PC-3 (cell line): ENCODE measurements at regions not wholly inside any gene's neighbourhood (a gene's known extent, or its start where the extent isn't known, plus 50 kb on each side); places are given as distances from the start of the nearest gene placed in this dataset.

Source experiments
- ATAC-seq: fragments of 200-7000 bp; cut with Tn5 transposase; 2 replicates; pipeline ENCODE4 v1.9.1; 2020; ENCODE audit warnings: mild to moderate bottlenecking, moderate library complexity
- BruUV-seq: library from RNA; stranded (reverse); fragments of 400-500 nt; replicated peaks from 2 replicates; lab custom pipeline; 2021; lab: Mats Ljungman, UMichigan
- CTCF ChIA-PET: fragments of 300-600 bp; sonication (Branson Sonifier 250); formaldehyde crosslinking; loops from one replicate; lab custom pipeline; 2022; ENCODE audit warnings: antibody characterized with exemption; lab: Charles Lee
- POLR2A ChIA-PET: fragments of 300-600 bp; sonication (Branson Sonifier 250); formaldehyde crosslinking; loops from one replicate; lab custom pipeline; 2022; ENCODE audit warnings: antibody characterized with exemption; ENCODE audit not compliant: unreplicated experiment; lab: Charles Lee
- DNase-seq: peaks from one replicate; pipeline ENCODE4 v3.0.0-alpha.2; 2015
- H2AFZ ChIP-seq: fragments of 300-600 bp; sonication (generic); 2 replicates; pipeline ENCODE4 v1.6.0; 2016; ENCODE audit warnings: antibody characterized with exemption, low read length
- H3F3A ChIP-seq: fragments of 300-600 bp; sonication (generic); one replicate; pipeline ENCODE4 v1.6.0; 2017; ENCODE audit warnings: antibody characterized with exemption, low read length, control low read depth, mild to moderate bottlenecking; ENCODE audit not compliant: unreplicated experiment
- H3K27ac ChIP-seq: fragments of 300-600 bp; sonication (generic); 2 replicates; pipeline ENCODE4 v1.5.1; 2016; ENCODE audit warnings: mild to moderate bottlenecking, low read length
- H3K27me3 ChIP-seq: fragments of 300-600 bp; sonication (generic); 2 replicates; pipeline ENCODE4 v1.6.1; 2016; ENCODE audit warnings: low read length, mixed read lengths
- H3K36me3 ChIP-seq: fragments of 300-600 bp; sonication (generic); 2 replicates; pipeline ENCODE4 v1.6.1; 2016; ENCODE audit warnings: low read depth, mixed run types, low read length, mixed read lengths
- H3K4me1 ChIP-seq: fragments of 300-600 bp; sonication (generic); 2 replicates; pipeline ENCODE4 v1.5.1; 2016; ENCODE audit warnings: low read length; ENCODE audit not compliant: insufficient read depth
- H3K4me2 ChIP-seq: fragments of 300-600 bp; sonication (generic); 2 replicates; pipeline ENCODE4 v1.6.0; 2016; ENCODE audit warnings: low read length
- H3K4me3 ChIP-seq: fragments of 300-600 bp; sonication (generic); 2 replicates; pipeline ENCODE4 v1.5.1; 2016; ENCODE audit warnings: mild to moderate bottlenecking, low read length, mixed read lengths
- H3K79me2 ChIP-seq: fragments of 300-600 bp; sonication (generic); 2 replicates; pipeline ENCODE4 v1.6.1; 2017; ENCODE audit warnings: low read length, mixed read lengths
- H3K9ac ChIP-seq: fragments of 300-600 bp; sonication (generic); 2 replicates; pipeline ENCODE4 v1.6.0; 2016; ENCODE audit warnings: mild to moderate bottlenecking, low read length
- H3K9me2 ChIP-seq: fragments of 300-600 bp; sonication (generic); replicated peaks from 2 replicates; pipeline ENCODE4 v1.6.1; 2016; ENCODE audit warnings: mixed run types, low read length, mixed read lengths
- H3K9me3 ChIP-seq: fragments of 300-600 bp; sonication (generic); 2 replicates; pipeline ENCODE4 v1.6.1; 2016; ENCODE audit warnings: low read length, mixed read lengths
- H4K20me1 ChIP-seq: fragments of 300-600 bp; sonication (generic); 2 replicates; pipeline ENCODE4 v1.6.1; 2016; ENCODE audit warnings: low read length, mixed read lengths
- EZH2 ChIP-seq: fragments of 300-600 bp; sonication (generic); IDR thresholded peaks from one replicate; pipeline ENCODE4 v1.6.1; 2017; ENCODE audit warnings: antibody characterized with exemption, mild to moderate bottlenecking, low read length; ENCODE audit not compliant: unreplicated experiment
- EZH2phosphoT487 ChIP-seq: fragments of 300-600 bp; sonication (generic); IDR thresholded peaks from 2 replicates; pipeline ENCODE4 v1.6.1; 2018; ENCODE audit warnings: mild to moderate bottlenecking, antibody characterized with exemption, low read length, borderline replicate concordance
- intact Hi-C: fragments of 100-400 bp; cut with micrococcal nuclease; formaldehyde crosslinking; loops from 2 replicates; pipeline ENCODE4 v1.9.0; 2023
- TF ChIP-seq, protein P1 (sequence below): fragments of 300-600 bp; sonication (generic); conservative IDR thresholded peaks from 2 replicates; pipeline ENCODE4 v1.5.1; 2017; ENCODE audit warnings: antibody characterized with exemption, low read depth, mild to moderate bottlenecking, low read length

DNA sequence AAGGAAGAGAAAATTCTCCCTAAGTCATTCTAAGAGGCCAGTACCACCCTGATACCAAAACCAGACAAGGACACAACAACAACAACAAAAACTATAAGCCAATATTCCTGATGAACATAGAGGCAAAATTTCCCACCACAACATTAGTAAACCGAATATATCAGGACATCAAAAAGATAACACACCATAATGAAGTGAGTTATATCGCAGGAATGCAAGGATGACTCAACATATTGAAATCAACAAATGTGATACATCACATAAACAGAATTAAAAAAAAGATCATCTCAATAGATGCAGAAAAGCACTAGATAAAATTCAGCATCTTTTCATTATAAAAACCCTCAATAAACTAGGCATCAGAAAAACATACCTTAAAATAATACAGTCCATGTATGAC is 1844.4 kb upstream of the PCDH10 start:
- intact Hi-C loops = no loop called here
- DNase-seq (peak; percentile 23), ATAC-seq (no peak)
- Histone ChIP-seq H3K4me3 (no peak overlapping the region), H3K9me3 (no peaks in the 10 kb centered on the region), H3K27me3 (no peaks in the 10 kb centered on the region), H3K79me2 (no peaks in the 10 kb centered on the region), H3K27ac (no peak overlapping the region), H2AFZ (no peak overlapping the region), H3K9me2 (no peaks in the 10 kb centered on the region), H3F3A (no peaks in the 10 kb centered on the region), H3K4me2 (no peak overlapping the region), H3K9ac (no peak overlapping the region), H4K20me1 (no peaks in the 10 kb centered on the region), H3K4me1 (no peaks in the 10 kb centered on the region), H3K36me3 (no peaks in the 10 kb centered on the region)
- no TSS peak for BruUV-seq
- ChIA-PET CTCF (no interaction called here), POLR2A (no interaction called here)
- TF ChIP-seq EZH2 = no peak
- TF ChIP-seq EZH2phosphoT487 = no peak
- TF ChIP-seq, protein P1, sequence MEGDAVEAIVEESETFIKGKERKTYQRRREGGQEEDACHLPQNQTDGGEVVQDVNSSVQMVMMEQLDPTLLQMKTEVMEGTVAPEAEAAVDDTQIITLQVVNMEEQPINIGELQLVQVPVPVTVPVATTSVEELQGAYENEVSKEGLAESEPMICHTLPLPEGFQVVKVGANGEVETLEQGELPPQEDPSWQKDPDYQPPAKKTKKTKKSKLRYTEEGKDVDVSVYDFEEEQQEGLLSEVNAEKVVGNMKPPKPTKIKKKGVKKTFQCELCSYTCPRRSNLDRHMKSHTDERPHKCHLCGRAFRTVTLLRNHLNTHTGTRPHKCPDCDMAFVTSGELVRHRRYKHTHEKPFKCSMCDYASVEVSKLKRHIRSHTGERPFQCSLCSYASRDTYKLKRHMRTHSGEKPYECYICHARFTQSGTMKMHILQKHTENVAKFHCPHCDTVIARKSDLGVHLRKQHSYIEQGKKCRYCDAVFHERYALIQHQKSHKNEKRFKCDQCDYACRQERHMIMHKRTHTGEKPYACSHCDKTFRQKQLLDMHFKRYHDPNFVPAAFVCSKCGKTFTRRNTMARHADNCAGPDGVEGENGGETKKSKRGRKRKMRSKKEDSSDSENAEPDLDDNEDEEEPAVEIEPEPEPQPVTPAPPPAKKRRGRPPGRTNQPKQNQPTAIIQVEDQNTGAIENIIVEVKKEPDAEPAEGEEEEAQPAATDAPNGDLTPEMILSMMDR = no peak

DNA sequence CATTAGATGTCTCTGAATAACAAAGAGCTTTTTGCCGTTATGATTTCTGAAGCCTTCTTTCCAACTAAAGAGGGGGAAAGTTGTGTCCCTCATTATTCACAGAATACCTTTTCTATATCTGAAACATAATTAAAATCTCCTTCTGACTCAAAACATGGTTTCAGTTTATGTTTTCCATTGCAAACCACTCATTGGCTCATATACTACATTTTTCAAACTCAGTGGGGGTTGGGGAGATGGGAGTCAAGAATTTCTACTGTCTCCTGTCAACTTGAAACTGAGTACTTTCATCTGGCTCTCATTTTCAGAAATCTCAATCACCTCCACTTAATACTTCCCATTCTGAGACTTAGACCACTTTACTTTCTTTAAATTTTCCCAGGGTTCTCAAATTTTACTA is 1839.5 kb upstream of the PCDH10 start:
- DNase-seq = no peak
- Histone ChIP-seq H3K36me3 (no peaks in the 10 kb centered on the region), H3K27ac (no peak overlapping the region), H3K4me3 (no peak overlapping the region), H3K9me3 (no peaks in the 10 kb centered on the region), H3F3A (no peaks in the 10 kb centered on the region), H3K9me2 (no peaks in the 10 kb centered on the region), H3K4me1 (no peaks in the 10 kb centered on the region), H3K79me2 (no peaks in the 10 kb centered on the region), H2AFZ (no peak overlapping the region), H4K20me1 (no peaks in the 10 kb centered on the region), H3K27me3 (no peaks in the 10 kb centered on the region), H3K4me2 (no peak overlapping the region), H3K9ac (no peak overlapping the region)
- no TSS peak for BruUV-seq
- TF ChIP-seq, protein P1 = no peak
- TF ChIP-seq EZH2phosphoT487 (no peak), EZH2 (no peak)
- POLR2A ChIA-PET = no interaction called here
- CTCF ChIA-PET = no interaction called here
- ATAC-seq = no peak
- intact Hi-C loops = no loop called here

DNA sequence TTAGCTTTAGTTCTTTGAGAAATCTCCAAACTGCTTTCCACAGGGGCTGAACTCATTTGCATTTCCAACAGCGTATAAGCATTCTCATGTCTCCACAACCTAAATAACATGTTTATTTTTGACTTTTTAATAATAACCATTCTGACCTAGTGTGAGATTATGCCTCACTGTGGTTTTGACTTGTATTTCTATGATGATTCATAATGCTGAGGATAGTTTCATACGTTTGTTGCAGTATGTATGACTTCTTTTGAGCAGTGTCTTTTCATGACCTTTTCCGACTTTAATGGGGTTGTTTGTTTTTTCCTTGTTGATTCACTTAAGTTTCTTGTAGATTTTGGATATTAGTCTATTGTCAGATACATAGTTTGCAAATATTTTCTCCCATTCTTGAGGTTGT is 1833.0 kb upstream of the PCDH10 start:
- TF ChIP-seq, protein P1 = no peak
- no peak for TF ChIP-seq EZH2
- no peak for TF ChIP-seq EZH2phosphoT487
- H3K4me3 ChIP-seq = no peak overlapping the region
- ChIA-PET CTCF (no interaction called here), POLR2A (no interaction called here)
- no peaks in the 10 kb centered on the region for H3K36me3 ChIP-seq
- H3K27ac ChIP-seq = no peak overlapping the region
- H4K20me1 ChIP-seq = no peaks in the 10 kb centered on the region
- no peak overlapping the region for H2AFZ ChIP-seq
- no peaks in the 10 kb centered on the region for H3K27me3 ChIP-seq
- H3F3A ChIP-seq = no peaks in the 10 kb centered on the region
- intact Hi-C loops = no loop called here
- no peaks in the 10 kb centered on the region for H3K9me2 ChIP-seq
- no peak overlapping the region for H3K9ac ChIP-seq
- no TSS peak for BruUV-seq
- no peaks in the 10 kb centered on the region for H3K79me2 ChIP-seq
- DNase-seq (peak; percentile 2), ATAC-seq (peak; percentile 56)
- no peak overlapping the region for H3K4me2 ChIP-seq
- no peaks in the 10 kb centered on the region for H3K9me3 ChIP-seq
- H3K4me1 ChIP-seq = no peaks in the 10 kb centered on the region
